HCT116 (cell line): ENCODE measurements at regions not wholly inside any gene's neighbourhood (a gene's known extent, or its start where the extent isn't known, plus 50 kb on each side); places are given as distances from the start of the nearest gene placed in this dataset.

Experiments
- ATF3 ChIP-seq: IDR thresholded peaks from 2 replicates; pipeline ENCODE4 v1.6.1; 2012
- CBX3 ChIP-seq: IDR thresholded peaks from 2 replicates; pipeline ENCODE4 v1.6.1; 2012; ENCODE audit warnings: low read depth
- EGR1 ChIP-seq: IDR thresholded peaks from 2 replicates; pipeline ENCODE4 v1.6.1; 2012; ENCODE audit warnings: low read depth
- EZH2phosphoT487 ChIP-seq: fragments of 200-600 bp; IDR thresholded peaks from 2 replicates; pipeline ENCODE4 v1.6.1; 2018; ENCODE audit warnings: antibody characterized with exemption, borderline replicate concordance
- POLR2AphosphoS5 ChIP-seq: IDR thresholded peaks from 2 replicates; pipeline ENCODE4 v1.6.1; 2011; ENCODE audit warnings: mild to moderate bottlenecking, low read depth, low read length, moderate library complexity
- SIN3A ChIP-seq: IDR thresholded peaks from 2 replicates; pipeline ENCODE4 v1.6.1; 2012; ENCODE audit warnings: low read depth
- ZFX ChIP-seq: fragments of 450-650 bp; IDR thresholded peaks from 2 replicates; pipeline ENCODE4 v1.6.1; 2017
- TF ChIP-seq, protein P1 (sequence below), 3 experiments: fragments of 200-600 bp in 1 of 3; sonication (generic) in 1 of 3; IDR thresholded peaks in 2 of 3; conservative IDR thresholded peaks in 1 of 3; 2 replicates each; pipeline ENCODE4 v1.5.1; 2012 to 2017; ENCODE audit warnings: low read depth in 2 of 3, low read length in 2 of 3, antibody characterized with exemption in 1 of 3, borderline replicate concordance in 1 of 3, control low read depth in 1 of 3, mild to moderate bottlenecking in 1 of 3, mixed read lengths in 1 of 3, mixed run types in 1 of 3, moderate library complexity in 1 of 3; ENCODE audit not compliant: insufficient read depth in 1 of 3
- TF ChIP-seq, protein P2 (sequence below): IDR thresholded peaks from 2 replicates; pipeline ENCODE4 v1.6.1; 2011; ENCODE audit warnings: mild to moderate bottlenecking, low read length, moderate library complexity; ENCODE audit not compliant: insufficient replicate concordance; ENCODE audit errors: extremely low read depth

DNA sequence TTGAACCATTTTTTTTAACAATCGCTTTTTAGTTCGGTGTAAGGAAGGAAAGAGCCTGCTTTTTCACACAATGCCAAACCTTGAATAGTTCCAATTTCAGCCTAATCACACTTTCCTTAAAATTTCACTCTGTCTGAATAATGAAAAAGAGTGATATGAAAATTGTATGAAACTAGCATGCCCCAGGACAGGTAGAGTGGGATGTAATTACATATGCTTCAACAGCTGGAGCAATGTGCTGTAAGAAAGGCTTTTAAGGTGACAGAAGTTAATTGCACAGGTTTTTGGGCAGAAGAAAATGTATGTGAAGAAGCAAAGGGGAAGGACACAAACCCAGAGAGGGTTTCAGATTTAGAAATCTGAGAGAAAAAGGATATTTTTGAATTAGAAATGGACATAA, 184.0 kb downstream of the DSC3 start:
- TF ChIP-seq EZH2phosphoT487 (no peak), ATF3 (no peak), EGR1 (no peak), ZFX (no peak), POLR2AphosphoS5 (no peak), CBX3 (no peak), SIN3A (no peak)
- TF ChIP-seq, protein P1, sequence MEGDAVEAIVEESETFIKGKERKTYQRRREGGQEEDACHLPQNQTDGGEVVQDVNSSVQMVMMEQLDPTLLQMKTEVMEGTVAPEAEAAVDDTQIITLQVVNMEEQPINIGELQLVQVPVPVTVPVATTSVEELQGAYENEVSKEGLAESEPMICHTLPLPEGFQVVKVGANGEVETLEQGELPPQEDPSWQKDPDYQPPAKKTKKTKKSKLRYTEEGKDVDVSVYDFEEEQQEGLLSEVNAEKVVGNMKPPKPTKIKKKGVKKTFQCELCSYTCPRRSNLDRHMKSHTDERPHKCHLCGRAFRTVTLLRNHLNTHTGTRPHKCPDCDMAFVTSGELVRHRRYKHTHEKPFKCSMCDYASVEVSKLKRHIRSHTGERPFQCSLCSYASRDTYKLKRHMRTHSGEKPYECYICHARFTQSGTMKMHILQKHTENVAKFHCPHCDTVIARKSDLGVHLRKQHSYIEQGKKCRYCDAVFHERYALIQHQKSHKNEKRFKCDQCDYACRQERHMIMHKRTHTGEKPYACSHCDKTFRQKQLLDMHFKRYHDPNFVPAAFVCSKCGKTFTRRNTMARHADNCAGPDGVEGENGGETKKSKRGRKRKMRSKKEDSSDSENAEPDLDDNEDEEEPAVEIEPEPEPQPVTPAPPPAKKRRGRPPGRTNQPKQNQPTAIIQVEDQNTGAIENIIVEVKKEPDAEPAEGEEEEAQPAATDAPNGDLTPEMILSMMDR (IDR thresholded peaks at IDR 0.05 in 2 of 3, conservative IDR thresholded peaks at IDR 0.05 in 1 of 3; ENCODE audit: borderline replicate concordance in 1 of 3, insufficient read depth in 1 of 3, low read depth in 2 of 3, low read length in 2 of 3), result no peak
- TF ChIP-seq, protein P2, sequence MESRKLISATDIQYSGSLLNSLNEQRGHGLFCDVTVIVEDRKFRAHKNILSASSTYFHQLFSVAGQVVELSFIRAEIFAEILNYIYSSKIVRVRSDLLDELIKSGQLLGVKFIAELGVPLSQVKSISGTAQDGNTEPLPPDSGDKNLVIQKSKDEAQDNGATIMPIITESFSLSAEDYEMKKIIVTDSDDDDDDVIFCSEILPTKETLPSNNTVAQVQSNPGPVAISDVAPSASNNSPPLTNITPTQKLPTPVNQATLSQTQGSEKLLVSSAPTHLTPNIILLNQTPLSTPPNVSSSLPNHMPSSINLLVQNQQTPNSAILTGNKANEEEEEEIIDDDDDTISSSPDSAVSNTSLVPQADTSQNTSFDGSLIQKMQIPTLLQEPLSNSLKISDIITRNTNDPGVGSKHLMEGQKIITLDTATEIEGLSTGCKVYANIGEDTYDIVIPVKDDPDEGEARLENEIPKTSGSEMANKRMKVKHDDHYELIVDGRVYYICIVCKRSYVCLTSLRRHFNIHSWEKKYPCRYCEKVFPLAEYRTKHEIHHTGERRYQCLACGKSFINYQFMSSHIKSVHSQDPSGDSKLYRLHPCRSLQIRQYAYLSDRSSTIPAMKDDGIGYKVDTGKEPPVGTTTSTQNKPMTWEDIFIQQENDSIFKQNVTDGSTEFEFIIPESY, result no peak
